ENCODE measurements at regions not wholly inside any gene's neighbourhood (a gene's known extent, or its start where the extent isn't known, plus 50 kb on each side); places are given as distances from the start of the nearest gene placed in this dataset.

DNA sequence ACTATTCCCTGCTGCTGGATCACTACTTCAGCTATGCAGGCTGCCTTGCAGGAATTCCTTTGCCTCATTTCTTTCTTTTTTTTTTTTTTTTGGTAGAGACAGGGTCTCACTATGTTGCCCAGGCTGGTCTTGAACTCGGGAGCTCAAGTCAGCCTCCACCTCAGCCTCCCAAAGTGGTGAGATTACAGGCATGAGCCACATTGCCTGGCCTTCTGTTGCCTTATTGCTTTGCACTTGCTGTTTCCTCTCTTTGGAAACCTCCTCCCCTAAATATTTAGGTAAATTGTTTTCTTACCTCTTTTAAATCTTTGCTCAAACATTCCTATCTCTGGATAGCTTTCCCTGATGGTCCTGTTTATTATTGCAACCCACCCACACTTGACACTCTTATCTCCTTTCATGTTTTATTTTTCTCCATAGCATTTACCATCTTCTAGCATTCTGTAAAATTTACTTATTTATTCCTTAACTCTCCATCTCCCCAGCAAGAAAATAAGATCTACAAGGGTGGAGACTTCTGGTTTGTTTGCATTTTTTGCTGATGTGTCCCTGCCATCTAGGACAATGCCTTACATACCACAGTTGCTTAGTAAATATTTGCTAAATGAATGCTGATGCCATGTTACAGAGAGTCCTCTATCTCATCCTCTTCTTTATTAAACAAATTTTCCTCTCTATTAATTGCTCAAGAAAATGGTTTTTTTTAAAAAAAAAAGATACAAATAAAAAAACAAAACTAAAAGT is 134.8 kb downstream of the P2RY1 start:
- TF ChIP-seq, protein P1, sequence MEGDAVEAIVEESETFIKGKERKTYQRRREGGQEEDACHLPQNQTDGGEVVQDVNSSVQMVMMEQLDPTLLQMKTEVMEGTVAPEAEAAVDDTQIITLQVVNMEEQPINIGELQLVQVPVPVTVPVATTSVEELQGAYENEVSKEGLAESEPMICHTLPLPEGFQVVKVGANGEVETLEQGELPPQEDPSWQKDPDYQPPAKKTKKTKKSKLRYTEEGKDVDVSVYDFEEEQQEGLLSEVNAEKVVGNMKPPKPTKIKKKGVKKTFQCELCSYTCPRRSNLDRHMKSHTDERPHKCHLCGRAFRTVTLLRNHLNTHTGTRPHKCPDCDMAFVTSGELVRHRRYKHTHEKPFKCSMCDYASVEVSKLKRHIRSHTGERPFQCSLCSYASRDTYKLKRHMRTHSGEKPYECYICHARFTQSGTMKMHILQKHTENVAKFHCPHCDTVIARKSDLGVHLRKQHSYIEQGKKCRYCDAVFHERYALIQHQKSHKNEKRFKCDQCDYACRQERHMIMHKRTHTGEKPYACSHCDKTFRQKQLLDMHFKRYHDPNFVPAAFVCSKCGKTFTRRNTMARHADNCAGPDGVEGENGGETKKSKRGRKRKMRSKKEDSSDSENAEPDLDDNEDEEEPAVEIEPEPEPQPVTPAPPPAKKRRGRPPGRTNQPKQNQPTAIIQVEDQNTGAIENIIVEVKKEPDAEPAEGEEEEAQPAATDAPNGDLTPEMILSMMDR (IDR thresholded peaks at IDR 0.05; ENCODE audit: insufficient read depth, missing control alignments) = no peak
- FAIRE-seq = no peak
- DNase-seq (ENCODE audit: insufficient read length, low spot score) = no peak

DNA sequence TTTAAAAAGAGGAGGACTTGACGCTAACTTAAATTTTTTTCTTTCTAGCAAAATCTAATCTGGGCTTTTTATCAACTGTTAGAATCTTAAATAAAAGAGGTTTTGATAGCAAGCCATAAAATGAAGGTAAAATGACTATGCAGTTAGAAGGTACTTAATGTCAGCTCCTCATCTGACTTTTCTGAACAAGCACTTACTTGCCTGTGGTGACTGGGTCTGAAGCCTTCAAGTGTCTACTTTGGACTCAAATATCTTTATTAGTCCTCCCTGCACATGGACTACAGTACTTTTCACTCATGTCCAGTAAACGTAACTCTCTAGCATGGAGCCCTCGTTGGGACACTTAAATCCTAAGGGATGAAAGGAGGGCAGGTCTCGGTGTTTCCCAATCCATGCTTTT is 135.9 kb downstream of the P2RY1 start:
- TF ChIP-seq, protein P1 (IDR thresholded peaks at IDR 0.05; ENCODE audit: insufficient read depth, missing control alignments) = no peak
- DNase-seq (ENCODE audit: insufficient read length, low spot score) (no peak), FAIRE-seq (no peak)

DNA sequence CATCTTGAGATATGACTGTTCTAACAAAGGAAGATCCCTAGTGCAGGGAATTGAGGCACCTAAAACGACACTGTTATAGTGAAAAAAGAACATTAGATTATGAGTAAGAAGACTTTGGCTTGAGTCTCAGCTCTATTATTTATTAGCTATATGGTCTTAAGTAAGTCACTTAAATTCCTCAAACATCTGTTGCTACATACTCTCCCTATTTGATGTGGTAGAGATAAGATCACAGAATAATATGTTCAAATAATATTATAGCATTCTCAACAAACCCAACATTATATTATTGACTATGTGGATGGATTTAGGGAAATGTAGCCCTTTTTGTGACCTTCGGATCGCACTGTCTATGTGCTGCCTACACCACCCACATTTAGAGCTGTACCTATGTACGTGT is 136.9 kb downstream of the P2RY1 start:
- DNase-seq (ENCODE audit: insufficient read length, low spot score) = no peak
- FAIRE-seq = no peak
- TF ChIP-seq, protein P1 (IDR thresholded peaks at IDR 0.05; ENCODE audit: insufficient read depth, missing control alignments) = no peak

DNA sequence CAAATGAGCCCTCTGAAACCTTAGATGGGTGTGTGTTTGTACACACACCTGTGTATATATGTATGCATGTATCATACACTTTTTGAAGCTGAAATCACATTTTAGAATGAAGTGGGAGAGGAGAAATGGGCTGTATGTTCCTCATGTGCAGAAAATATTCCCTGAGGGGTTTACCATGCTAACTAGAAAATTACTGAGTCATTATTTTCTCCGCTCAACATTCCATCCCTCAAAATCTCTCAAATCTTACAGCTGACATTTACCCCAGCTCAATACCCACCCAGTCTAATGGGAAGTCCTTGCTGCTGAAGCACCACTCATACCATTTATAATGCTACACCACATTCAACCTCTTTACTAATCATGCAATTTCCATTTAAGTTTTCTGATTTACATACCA is 138.6 kb downstream of the P2RY1 start:
- DNase-seq (ENCODE audit: insufficient read length, low spot score) (no peak), FAIRE-seq (no peak)
- TF ChIP-seq, protein P1 (IDR thresholded peaks at IDR 0.05; ENCODE audit: insufficient read depth, missing control alignments) = no peak

DNA sequence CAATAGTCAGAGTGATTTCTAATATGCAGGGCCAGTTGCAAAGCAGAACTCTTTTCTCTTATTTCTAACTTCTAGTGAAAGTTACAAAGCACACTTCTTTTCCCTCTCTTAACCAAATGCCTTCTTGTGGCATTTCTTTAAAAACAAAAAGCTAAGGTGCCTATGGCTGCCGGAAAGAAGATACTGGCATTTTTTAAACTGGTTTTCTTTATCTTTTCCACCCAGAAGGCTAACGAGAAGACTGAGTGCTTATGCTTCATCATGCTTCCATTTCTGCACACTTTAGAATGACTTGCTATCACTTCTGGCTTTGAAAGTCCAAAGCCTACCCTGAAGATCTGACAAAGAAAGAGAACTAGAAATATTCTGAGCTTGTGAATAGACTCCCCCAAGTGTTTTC is 141.3 kb downstream of the P2RY1 start:
- no peak for DNase-seq (ENCODE audit: insufficient read length, low spot score)
- FAIRE-seq = no peak
- TF ChIP-seq, protein P1 (IDR thresholded peaks at IDR 0.05; ENCODE audit: insufficient read depth, missing control alignments) = no peak

DNA sequence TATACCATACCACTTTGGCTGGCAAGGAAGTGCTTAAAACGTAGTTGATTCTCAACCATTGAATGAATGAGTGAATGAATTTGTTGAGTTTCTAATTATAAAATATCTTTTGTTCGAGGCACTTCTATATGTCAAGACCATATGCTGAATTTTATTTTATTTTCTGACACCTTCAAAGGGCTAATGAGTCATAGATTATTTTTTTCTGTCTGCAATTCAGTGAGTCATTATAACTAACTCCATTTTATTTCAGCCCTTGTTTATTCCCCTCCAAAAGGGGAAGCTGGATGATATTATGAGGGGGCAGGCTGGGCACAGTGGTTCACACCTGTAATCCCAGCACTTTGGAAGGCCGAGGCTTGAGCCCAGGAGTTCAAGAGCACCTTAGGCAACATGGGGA is 142.4 kb downstream of the P2RY1 start:
- FAIRE-seq (no peak), DNase-seq (ENCODE audit: insufficient read length, low spot score) (no peak)

DNA sequence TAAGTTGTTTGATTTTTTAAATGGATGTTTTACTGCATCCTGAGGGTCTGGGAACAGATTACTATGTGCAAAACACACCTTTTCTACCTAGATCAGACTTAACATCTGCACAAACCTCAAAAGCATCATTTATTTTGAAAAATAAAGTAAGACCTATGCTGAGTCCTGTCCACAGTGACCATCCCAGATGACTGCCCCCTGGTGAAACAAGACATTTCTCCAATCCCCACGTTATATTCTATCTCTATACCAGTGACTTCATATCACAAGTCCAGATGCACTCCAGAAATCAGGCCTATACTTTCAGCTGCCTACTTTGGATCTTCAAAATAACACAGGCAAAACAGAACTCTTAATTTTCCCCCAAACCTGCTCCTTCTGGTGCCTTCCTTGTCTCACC is 143.2 kb downstream of the P2RY1 start:
- TF ChIP-seq, protein P1 (IDR thresholded peaks at IDR 0.05; ENCODE audit: insufficient read depth, missing control alignments) = no peak
- DNase-seq (ENCODE audit: insufficient read length, low spot score) = no peak
- FAIRE-seq = no peak

More for the DNA sequence above, 142.4 kb downstream of the P2RY1 start:
- TF ChIP-seq, protein P1 (IDR thresholded peaks at IDR 0.05; ENCODE audit: insufficient read depth, missing control alignments) = no peak

All from D721Med (cell line).